ENCODE measurements at regions not wholly inside any gene's neighbourhood (a gene's known extent, or its start where the extent isn't known, plus 50 kb on each side); places are given as distances from the start of the nearest gene placed in this dataset.
"Not testable (repeated sequence)": the region's sequence is repeated elsewhere in the genome, so short reads cannot be mapped to it uniquely, and the experiment has no call there.

- no peak for DNase-seq (ENCODE audit: low read depth in 2 of 2)
Observed at GRCh38 chr2:191476901-191477300, 201.0 kb upstream of the NABP1 start.

- no peak for DNase-seq (ENCODE audit: low read depth in 2 of 2)
Observed at GRCh38 chr2:191478799-191479679, 198.9 kb upstream of the NABP1 start.

- no peak for DNase-seq (ENCODE audit: low read depth in 2 of 2)
Observed at GRCh38 chr2:191479680-191480023, 198.3 kb upstream of the NABP1 start.

GRCh38 chr2:191481305-191482070, 196.4 kb upstream of the NABP1 start:
- no peak for DNase-seq (ENCODE audit: low read depth in 2 of 2)

- DNase-seq (ENCODE audit: low read depth in 2 of 2), result no peak
Observed at GRCh38 chr2:191483117-191483516, 194.8 kb upstream of the NABP1 start.

- no peak for DNase-seq (ENCODE audit: low read depth in 2 of 2)
Observed at GRCh38 chr2:191486584-191487320, 191.2 kb upstream of the NABP1 start.

GRCh38 chr2:191488135-191488534, 189.8 kb upstream of the NABP1 start:
- DNase-seq (ENCODE audit: low read depth in 2 of 2), result no peak

- no peak for DNase-seq (ENCODE audit: low read depth in 2 of 2)
Observed at GRCh38 chr2:191489177-191489576, 188.8 kb upstream of the NABP1 start.

GRCh38 chr2:191496838-191497237, 181.1 kb upstream of the NABP1 start:
- no peak for DNase-seq (ENCODE audit: low read depth in 2 of 2)

GRCh38 chr2:191497822-191498221, 180.1 kb upstream of the NABP1 start:
- DNase-seq (ENCODE audit: low read depth in 2 of 2), result no peak

- DNase-seq (ENCODE audit: low read depth in 2 of 2), result no peak
Observed at GRCh38 chr2:191499050-191499449, 178.9 kb upstream of the NABP1 start.

GRCh38 chr2:191499874-191500565, 177.9 kb upstream of the NABP1 start:
- no peak for DNase-seq (ENCODE audit: low read depth in 2 of 2)

- DNase-seq (ENCODE audit: low read depth in 2 of 2), result no peak
Observed at GRCh38 chr2:191500566-191500883, 177.4 kb upstream of the NABP1 start.

- no peak for DNase-seq (ENCODE audit: low read depth in 2 of 2)
Observed at GRCh38 chr2:191500884-191501560, 176.9 kb upstream of the NABP1 start.

GRCh38 chr2:191501561-191502168, 176.3 kb upstream of the NABP1 start:
- DNase-seq (ENCODE audit: low read depth in 2 of 2), result no peak

- DNase-seq (ENCODE audit: low read depth in 2 of 2), result no peak
Observed at GRCh38 chr2:191506515-191506914, 171.4 kb upstream of the NABP1 start.

- DNase-seq (ENCODE audit: low read depth in 2 of 2), result not testable (repeated sequence)
Observed at GRCh38 chr2:191507252-191507853, 170.6 kb upstream of the NABP1 start.

GRCh38 chr2:191508738-191509137, 169.2 kb upstream of the NABP1 start:
- DNase-seq (ENCODE audit: low read depth in 2 of 2), result no peak

- DNase-seq (ENCODE audit: low read depth in 2 of 2), result no peak
Observed at GRCh38 chr2:191512216-191512835, 165.6 kb upstream of the NABP1 start.

GRCh38 chr2:191512874-191513273, 165.1 kb upstream of the NABP1 start:
- DNase-seq (ENCODE audit: low read depth in 2 of 2), result no peak
